Left cardiac atrium (tissue), 4 donors: ENCODE measurements at regions not wholly inside any gene's neighbourhood (a gene's known extent, or its start where the extent isn't known, plus 50 kb on each side); places are given as distances from the start of the nearest gene placed in this dataset.
A peak's percentile ranks its signal among the peaks of the same experiment; 100 is the strongest.

ENCODE experiments used
- ATAC-seq, 2 donors: fragments of 200-7000 bp; cut with Tn5 transposase; one replicate each; pipeline ENCODE4 v1.9.1; 2020; ENCODE audit warnings: mild to moderate bottlenecking in 2 of 2, moderate library complexity in 2 of 2
- DNase-seq: peaks from one replicate; pipeline ENCODE4 v3.0.0-alpha.2; 2020
- intact Hi-C, 2 donors: fragments of 100-400 bp; cut with DNase I; formaldehyde crosslinking; loops; one replicate each; pipeline versions ENCODE4 v1.14.1 to v1.15.1; 2022 to 2023
- donor health status: DM: no; HTN: yes; CAD: no.
- donor health status: DM: no; HTN: yes; CAD: no; lungs with severe emphysema.
- donor health status: DM: yes; HTN: yes; CAD: no.
- donor health status: Dilated cardiomyopathy.

DNA sequence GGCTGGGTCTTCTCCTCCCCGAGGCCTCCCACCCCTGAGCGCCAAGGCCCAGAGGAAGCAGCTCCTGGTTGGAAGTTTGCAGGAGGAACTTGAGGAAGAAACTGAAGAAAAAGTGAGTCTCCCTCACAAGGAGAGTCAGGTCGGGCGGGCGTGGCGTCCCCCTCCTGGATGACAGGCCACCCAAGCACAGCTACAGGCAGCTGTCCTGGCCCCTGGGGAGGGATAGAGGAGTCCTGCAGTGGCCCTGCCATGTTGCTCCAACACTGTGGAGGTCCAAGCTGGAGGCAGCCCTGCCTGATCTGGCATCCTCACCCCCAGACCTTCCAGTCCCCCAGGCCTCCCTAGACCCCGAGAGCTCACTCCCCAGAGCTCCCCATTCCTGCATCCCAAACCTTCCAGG is 1150.1 kb downstream of the BRD1 start:
- intact Hi-C loops: no loop called here
- ATAC-seq: no peak
- peak; percentile 12 for DNase-seq

DNA sequence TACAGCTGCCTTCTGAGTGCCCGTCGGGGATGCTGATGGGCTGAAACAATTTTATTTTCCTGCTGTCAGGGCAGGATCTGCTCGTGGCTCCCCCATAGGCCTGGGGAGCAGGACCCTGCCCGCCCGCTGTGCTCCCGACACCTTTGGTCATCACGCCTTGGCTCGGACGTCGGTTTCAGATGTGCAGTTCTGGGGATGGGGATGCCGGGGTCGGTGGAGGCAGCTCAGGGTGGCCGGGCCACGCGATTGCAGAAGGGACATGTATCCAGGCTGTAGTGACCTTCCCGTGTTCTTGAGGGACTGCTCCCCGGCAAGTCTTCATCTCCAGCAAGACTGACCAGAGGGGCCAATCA is 1150.5 kb downstream of the BRD1 start:
- DNase-seq: peak; percentile 9
- ATAC-seq: no peak
- intact Hi-C loops: no loop called here

DNA sequence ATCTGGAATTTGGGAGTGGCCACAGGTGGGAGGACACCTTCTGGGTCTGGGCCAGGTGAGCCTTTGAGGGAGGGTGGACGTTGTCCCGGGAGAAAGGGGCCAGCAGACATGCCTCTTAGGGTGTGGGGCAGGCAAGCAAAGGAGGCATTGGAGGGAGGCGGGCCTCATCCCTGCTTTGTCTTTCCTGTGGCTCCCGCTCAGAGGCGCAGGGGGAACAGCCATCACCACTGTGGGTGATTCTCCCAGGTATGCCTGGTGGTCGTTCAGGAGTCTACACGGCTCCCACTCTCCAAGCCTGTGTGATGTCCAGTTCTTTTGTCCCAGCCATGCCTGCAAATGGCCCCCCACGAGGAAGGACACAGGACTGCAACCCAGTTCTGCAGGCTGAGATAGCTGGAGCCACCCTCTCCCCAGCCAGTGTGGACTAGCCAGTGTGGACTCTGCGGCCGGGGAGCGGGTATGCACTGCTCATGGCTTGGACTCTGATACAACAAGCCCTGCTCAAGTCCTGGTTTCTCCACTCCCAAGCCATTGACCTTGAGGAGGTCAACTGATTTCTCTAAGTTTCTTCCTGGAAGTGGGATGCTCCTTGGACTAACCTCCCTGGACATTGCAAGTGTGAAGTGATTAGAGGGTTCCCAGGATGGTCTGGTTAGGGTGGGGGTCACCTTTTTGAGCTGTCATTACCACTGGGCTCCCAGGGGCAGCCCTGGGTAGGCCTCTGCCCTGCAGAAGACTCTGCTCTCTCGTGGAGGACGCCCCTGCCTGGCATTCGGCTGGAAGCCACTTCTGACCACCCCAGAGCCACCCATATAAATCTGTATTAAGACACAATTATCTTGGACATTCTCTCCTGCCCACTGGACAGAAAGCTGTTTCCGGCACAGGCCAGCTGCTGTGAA is 1151.2 kb downstream of the BRD1 start:
- ATAC-seq (no peak), DNase-seq (peak; percentile 11)
- intact Hi-C loops: no loop called here

DNA sequence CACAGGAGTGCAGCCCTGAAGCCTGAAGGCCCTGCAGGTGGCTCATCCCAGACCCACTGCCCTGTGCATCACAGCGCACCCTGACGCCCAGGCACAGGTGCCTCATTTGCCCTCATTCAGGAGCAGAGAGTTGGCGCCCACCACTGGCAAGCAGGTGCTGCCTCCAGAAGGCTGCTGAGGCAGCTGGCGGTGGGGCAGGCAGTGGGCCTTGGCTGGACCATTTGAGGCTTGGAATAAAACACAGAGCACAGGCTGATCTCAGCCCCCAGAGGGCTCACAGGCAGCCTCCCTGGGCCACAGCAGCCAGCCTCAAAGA is 1151.9 kb downstream of the BRD1 start:
- no peak for DNase-seq
- intact Hi-C loops: no loop called here
- ATAC-seq: no peak

DNA sequence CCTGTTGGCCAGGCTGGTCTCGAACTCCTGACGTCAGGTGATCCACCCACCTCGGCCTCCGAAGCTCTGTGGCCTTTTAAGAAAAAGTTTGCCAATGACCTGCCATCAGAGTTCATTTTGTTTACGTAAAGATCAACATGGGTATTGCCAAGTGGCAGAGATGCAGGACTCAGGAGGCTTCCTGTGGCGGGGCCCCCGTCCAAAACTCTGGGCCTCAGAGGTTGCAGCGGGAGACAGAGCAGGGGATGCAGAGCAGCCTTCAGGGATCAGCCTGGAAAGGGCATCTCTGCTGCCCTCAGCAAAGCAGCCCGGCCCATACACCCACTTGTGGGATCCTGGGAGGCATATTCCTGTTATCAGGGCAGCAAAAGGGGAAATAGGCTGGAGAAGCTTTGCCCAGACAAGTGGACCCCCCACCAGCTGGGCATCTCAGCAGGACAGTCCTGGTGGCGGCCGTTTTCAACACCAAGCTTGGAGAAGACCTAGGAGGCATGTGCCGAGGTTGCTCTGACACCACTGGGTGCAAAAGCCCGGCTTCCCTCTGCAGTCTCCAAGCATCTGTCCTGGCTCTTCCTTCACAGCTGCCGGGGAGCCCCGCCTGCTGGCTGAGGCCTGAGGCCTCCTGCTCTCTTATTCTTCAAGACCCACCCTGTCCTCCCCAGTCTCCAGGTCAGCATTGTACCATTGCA is 1152.4 kb downstream of the BRD1 start:
- ATAC-seq: no peak
- intact Hi-C loops: no loop called here
- DNase-seq: peak; percentile 13

DNA sequence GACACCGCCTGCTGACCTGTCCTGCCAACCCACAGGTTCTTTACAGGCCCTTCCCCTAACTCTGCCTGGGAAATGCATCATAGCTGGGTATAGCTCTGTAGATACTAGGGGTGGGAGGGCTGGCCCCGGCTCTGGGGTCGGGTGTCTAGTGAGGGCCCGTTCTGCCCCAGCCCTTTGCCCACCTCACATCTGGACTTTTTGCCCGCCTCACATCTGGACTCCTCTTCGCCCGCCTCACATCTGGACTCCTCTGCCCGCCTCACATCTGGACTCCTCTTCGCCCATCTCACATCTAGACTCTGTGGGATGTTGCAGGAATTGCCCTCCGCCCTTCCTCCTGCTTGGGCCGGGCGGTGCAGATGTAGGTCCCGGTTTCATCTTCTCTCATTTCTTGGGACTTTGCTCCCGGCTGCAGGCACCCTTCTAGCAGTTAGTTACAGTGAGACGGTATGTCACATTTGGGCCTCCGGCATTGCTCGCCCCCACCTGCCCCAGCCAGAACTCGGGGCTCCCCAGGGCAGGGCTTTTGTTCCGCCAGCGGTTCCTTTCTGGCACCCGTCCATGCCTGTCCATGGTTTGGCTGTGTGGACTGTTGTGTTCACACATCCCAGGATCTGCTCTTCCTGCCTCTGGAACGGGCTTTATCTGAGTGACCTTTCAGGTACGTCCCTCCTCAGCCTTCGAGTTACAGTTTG is 1153.7 kb downstream of the BRD1 start:
- ATAC-seq: no peak
- intact Hi-C loops: no loop called here
- peak; percentile 13 for DNase-seq

DNA sequence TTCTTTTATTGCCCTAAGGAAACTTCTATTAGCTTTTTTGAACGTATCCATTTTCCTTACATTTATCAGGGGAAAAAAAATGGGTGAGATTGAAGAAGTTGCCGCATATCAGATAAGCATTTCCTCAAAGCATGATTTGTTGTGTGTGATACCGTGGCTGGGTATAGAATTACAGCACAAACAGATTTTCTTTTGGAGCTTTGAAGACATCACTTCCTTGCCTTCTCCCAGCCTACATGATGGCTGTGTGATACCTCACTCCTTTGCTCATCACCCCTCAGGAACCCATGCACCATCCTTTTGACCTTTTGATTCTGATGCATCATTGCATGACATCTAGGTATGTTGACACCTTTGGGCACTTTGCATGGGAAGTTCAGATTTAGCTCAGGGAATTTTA is 1155.3 kb downstream of the BRD1 start:
- intact Hi-C loops: no loop called here
- ATAC-seq (no peak), DNase-seq (no peak)

DNA sequence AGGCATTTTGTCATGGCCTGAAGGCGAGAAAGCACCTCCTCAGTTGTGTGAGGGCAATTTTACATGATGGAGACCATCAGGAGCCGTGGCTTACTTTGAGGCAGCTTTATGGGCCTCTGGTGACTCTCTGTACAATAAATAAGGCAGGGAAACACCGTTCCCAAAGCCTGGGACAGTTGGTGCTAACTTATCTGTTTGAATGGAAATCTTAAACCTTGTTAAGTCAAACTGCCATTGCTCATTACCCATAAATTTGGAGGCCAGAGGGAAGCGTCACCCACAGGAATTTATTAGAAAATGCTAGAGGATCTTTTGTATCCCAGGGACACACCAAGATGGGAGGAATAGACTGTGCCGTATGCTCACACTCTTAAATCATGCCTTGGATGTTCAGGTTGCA is 1156.9 kb downstream of the BRD1 start:
- DNase-seq (no peak), ATAC-seq (no peak)
- intact Hi-C loops: no loop called here

DNA sequence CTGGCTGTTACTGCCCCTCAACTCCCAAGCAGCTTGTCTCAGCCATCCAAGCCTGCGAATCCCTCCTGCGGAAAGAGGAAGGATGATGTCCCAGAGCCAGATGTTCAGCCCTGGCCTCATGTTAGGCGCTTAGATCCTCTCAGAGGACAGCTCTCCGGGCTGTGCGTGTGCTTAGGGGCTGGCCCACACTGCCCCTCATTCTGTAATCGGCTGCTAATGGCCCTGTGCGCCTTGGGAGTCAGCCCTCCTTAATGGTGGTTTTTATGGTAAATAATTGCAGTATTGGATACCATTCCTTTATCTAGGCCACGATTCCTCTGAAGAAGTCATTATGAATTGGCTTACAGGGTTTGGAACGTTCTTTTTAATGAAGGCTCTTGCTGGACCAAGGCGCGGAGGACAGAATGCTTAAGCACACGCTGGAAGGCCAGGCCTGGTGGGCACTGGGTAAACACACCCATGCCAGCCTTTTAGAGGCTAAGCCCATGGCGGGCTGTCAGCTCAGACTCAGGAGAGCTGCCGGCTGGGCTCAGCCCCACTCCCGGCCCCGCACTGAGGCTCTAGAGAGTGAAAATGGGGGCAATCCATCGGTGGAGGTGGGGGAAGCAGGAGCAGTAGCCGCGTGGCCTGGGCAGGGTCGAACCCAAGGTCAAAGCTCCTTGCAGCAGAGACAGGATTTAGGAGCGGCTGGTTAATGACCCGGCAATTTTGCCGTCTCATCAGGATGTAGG is 1157.5 kb downstream of the BRD1 start:
- no peak for DNase-seq
- intact Hi-C loops: no loop called here
- no peak for ATAC-seq

DNA sequence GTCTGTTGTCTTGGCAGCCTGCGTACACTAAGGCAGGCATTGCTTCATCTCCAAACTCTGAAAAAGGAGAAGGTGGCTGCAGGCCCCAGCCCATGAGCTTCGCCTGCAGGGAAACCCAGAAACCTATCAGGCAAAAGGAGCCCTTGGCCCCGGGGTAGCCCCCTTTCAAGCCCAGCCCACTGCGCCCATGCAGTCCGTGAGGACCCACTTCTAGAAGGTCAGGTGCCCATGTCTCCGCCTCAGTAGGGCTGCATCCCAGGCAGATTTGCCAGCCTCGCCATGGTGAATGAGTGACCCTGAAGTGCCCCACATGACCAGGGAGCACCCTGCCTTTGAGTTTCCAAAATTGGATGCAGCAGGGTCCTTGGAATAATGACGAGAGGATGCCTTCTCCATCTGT is 1158.4 kb downstream of the BRD1 start:
- no peak for ATAC-seq

DNA sequence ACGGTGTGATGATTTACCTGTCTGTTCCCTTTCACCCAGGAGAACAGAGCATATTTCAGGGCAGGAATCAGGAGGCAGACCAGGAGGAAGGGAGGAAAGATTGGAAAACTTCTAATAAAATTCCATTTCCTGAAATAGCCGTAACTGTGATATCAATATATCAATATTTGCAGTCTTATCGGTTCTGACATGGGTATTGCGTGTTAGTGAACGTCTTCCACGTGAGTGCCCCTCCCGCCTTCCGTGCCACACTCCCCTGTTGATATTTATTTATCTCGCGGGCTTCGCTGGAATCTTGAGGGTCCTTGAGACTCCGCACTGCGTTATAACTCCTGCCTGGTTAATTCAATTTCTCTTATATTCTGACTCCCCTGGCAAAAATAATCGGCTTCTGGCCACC is 1160.4 kb downstream of the BRD1 start:
- ATAC-seq: no peak
- DNase-seq: no peak
- intact Hi-C loops: no loop called here

More for the DNA sequence above, 1158.4 kb downstream of the BRD1 start:
- no peak for DNase-seq
- intact Hi-C loops: no loop called here

DNA sequence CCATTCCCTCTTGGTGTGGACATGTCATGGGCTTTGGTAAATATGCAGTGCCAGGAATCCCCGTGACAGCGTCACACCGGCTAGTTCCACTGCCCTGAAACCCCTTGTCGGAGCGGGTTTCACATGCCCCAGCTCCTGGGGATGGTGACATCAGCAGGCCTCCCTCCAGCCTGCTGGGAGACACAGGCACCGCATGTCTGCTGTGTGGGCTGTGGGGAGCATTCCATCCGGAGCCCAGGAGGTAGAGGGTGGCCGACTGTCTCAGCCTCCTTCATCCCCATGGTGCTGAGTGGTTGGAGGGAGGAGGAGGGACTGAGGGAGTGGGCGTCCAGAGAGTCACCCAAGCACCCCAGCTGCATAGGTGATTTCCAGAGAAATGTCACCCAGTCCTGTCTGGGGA is 1161.1 kb downstream of the BRD1 start:
- intact Hi-C loops: no loop called here
- DNase-seq: no peak
- no peak for ATAC-seq

DNA sequence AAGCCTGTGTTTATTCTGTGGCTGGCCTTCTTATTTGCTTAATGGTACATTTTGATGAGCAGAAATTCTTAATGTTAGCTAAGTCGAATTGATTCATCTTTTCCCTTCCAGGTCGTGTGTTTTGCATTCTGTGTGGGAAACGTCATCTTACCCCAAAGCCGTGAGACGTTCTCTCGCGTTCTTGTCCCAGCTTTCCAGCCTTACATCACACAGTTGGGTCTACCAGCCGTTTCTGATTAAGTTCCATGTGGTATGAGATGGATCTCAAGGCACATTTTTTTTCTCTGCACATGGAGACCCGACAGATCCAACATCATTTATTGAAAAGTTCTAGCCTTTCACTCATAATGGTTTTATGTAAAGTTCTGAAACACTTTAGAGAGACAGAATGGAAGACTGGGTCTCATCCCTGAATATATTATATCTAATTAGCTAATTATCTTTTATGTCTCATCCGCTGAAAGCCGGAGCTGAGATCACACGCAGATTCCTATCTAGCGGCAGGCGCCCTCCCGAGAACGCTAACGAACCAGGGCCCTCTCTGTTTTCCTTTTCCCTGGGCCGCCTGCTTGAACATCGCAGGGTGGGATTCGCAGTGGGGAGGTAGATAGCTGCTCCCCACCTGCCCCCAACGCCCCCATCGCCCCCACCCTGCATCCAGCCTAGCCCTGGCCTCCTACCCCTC is 1162.2 kb downstream of the BRD1 start:
- ATAC-seq (no peak), DNase-seq (no peak)
- intact Hi-C loops: no loop called here

DNA sequence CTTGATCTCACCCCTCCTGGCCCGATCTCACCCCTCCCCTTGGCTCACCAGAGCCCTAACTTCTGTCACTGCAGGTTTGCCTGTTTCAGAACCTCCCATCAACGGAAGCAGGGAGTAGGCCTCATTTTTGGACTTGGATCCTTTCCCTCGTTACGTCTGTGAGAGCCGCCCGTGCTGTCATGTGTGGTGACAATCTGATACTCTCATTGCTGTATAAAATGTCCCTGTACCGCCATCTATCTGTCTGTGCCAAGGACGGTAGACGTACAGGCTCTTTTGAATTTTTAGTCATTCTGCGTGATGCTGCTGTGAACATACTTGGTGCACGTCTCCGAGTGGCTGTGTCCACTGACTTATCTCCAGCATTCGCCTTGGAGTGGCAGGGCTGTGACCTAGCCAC is 1163.1 kb downstream of the BRD1 start:
- ATAC-seq: no peak
- intact Hi-C loops: no loop called here
- no peak for DNase-seq

DNA sequence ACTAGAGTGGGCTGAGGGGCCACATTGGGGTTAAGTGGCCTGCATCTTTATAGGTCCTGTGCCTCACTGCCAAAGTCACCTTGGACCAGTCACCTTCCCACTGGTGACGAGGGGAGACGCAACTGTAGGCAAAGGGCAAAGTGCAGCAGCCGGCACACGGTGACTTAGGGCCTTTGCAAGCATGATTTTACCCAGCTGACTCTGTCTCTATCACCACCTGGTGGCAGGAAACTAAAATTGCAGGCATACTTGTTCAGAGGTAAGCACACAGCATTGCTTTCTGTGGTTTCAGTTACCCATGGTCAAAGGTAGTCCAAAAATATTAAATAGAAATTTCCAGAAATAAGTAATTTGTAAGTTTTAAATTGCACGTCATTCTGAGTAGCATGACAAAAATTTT is 1164.4 kb downstream of the BRD1 start:
- ATAC-seq (no peak), DNase-seq (peak; percentile 10)
- intact Hi-C loops: no loop called here

DNA sequence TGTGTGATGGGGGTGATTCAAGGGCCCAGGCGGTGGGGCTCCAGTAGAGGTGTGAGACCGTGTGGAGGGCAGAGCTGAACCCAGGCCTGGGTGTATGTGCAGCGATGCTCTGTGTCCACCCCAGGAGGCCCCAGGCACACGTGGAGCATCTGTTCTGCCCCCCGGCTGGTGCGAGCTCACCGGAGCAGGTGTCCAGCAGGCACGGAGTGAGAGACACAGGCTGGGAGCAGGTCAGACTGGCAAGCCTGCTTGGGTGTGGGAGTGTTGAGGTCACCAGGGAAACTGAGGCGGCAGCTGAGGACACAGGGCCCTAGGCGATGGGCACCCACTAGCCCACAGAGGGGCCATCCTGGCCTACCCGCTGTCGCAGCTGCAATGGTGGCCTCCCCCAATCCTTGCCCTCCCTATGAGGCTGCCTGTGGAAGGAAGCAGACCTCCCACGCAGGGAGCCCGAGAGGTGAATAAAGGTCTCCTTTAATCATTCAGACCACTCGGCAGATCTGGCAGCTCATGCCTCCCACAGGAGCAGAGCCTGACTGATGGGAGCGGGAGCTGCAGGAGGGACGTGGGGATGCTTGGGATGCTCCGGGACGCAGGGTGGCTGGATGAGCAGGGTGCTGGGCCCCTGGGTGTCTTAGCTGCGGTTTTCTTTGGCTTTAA is 1165.1 kb downstream of the BRD1 start:
- intact Hi-C loops: no loop called here
- DNase-seq (no peak), ATAC-seq (no peak)

DNA sequence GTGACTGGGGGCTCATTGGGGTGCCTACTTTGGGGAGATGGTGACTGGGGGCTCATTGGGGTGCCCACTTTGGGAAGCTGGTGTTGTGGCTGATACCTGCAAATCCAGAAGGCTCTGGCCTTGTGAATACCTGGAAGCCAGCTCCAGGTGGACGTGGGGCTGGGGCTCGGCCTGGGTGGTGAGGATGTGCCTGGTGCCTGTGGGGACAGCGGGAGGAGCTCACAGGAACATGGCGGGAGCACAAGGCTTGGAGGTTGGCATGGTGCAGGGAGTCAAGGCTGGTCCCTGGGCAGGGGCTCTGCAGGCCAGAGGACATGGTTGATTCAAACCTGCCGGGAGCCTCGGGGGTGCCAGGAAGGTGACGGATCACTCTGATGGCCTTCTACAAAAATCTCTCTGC is 1165.7 kb downstream of the BRD1 start:
- no peak for ATAC-seq
- intact Hi-C loops: no loop called here
- DNase-seq: no peak

DNA sequence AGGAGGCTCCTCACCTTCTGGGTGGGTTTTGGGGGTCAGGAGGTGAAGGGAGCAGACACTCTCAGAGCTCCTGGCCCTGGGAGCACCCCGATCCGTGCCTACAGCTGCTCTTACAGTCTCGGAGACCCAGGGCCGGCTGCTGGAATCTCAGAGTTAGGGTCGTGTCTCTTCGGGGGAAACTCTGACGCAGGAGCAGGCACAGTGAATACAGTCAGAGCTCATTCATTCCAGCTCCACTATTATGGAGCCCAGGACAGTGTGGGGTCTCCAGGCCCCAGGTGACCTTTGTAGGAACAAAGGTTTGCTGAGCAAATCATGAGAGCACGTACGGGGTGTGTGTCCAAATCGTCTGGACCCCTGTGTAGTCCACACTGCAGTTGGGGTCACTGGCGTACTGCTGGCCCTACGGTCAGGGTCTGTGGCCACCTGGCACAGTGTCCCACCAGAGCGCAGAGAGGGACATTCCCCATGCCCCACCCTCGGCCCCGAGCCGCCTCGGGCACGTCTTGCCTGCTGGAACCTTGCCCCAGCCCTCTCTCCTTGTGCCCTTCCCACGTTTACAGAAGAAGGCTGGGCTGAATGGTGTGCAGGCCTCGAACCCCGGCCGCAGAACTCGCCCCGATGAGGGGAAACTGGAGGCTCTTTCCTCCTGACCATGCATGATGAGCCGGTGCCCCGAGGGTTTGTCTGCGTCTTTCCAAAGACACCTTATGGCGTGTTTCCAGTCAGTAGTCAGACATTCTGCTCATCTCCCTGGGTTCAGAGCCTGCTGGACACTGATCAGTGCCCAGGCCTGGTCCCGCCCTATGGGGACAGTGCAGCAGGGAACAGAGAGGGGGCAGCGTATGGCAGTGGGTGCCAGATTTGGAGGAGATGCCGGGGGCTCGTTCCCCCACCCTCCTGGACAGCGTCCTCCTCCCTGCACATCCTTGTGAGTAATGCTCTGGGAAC is 1166.6 kb downstream of the BRD1 start:
- ATAC-seq (no peak), DNase-seq (no peak)
- intact Hi-C loops: no loop called here
